ENCODE measurements at regions not wholly inside any gene's neighbourhood (a gene's known extent, or its start where the extent isn't known, plus 50 kb on each side); places are given as distances from the start of the nearest gene placed in this dataset.

GRCh38 chr20:22795871-22796270 lies 211.5 kb upstream of the FOXA2 start:
- TF ChIP-seq, protein P1, sequence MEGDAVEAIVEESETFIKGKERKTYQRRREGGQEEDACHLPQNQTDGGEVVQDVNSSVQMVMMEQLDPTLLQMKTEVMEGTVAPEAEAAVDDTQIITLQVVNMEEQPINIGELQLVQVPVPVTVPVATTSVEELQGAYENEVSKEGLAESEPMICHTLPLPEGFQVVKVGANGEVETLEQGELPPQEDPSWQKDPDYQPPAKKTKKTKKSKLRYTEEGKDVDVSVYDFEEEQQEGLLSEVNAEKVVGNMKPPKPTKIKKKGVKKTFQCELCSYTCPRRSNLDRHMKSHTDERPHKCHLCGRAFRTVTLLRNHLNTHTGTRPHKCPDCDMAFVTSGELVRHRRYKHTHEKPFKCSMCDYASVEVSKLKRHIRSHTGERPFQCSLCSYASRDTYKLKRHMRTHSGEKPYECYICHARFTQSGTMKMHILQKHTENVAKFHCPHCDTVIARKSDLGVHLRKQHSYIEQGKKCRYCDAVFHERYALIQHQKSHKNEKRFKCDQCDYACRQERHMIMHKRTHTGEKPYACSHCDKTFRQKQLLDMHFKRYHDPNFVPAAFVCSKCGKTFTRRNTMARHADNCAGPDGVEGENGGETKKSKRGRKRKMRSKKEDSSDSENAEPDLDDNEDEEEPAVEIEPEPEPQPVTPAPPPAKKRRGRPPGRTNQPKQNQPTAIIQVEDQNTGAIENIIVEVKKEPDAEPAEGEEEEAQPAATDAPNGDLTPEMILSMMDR (IDR thresholded peaks at IDR 0.05) = no peak
- no peak for TF ChIP-seq POLR2A (IDR thresholded peaks at IDR 0.05)

Measured in adrenal gland (tissue), 5 donors.